Mucosa of stomach (tissue), 1 donor: ENCODE measurements at regions not wholly inside any gene's neighbourhood (a gene's known extent, or its start where the extent isn't known, plus 50 kb on each side); places are given as distances from the start of the nearest gene placed in this dataset.
"Not testable (repeated sequence)": the region's sequence is repeated elsewhere in the genome, so short reads cannot be mapped to it uniquely, and the experiment has no call there.

Experiments used
- H3K27me3 ChIP-seq: one replicate; pipeline ENCODE4 v1.7.0; 2013; ENCODE audit warnings: mild to moderate bottlenecking, low read length; ENCODE audit not compliant: control insufficient read depth, insufficient read depth
- H3K36me3 ChIP-seq: one replicate; pipeline ENCODE4 v1.7.0; 2013; ENCODE audit warnings: low read length; ENCODE audit not compliant: control insufficient read depth, insufficient read depth
- H3K4me1 ChIP-seq: one replicate; pipeline ENCODE4 v1.7.0; 2013; ENCODE audit warnings: mild to moderate bottlenecking, low read length; ENCODE audit not compliant: control insufficient read depth, insufficient read depth
- H3K4me3 ChIP-seq: one replicate; pipeline ENCODE4 v1.7.0; 2013; ENCODE audit warnings: low read length
- H3K9ac ChIP-seq: one replicate; pipeline ENCODE4 v1.7.0; 2013; ENCODE audit warnings: mild to moderate bottlenecking, low read length, moderate library complexity
- H3K9me3 ChIP-seq: one replicate; pipeline ENCODE4 v1.7.0; 2013; ENCODE audit warnings: mild to moderate bottlenecking, low read length, moderate library complexity; ENCODE audit not compliant: control insufficient read depth
- donor health status: Pancreatic carcinoma.

GRCh38 chrX:45623266-45623665 is 422.6 kb upstream of the DIPK2B start:
- H3K9ac ChIP-seq = no peak overlapping the region
- H3K36me3 ChIP-seq = no peaks in the 10 kb centered on the region
- H3K4me1 ChIP-seq = no peaks in the 10 kb centered on the region
- no peak overlapping the region for H3K4me3 ChIP-seq
- no peaks in the 10 kb centered on the region for H3K9me3 ChIP-seq
- H3K27me3 ChIP-seq = no peaks in the 10 kb centered on the region

GRCh38 chrX:45622538-45622937 is 421.9 kb upstream of the DIPK2B start:
- Histone ChIP-seq H3K4me1 (no peaks in the 10 kb centered on the region), H3K4me3 (no peak overlapping the region)

GRCh38 chrX:45622042-45622423 is 421.4 kb upstream of the DIPK2B start:
- Histone ChIP-seq H3K4me3 (no peak overlapping the region), H3K9me3 (no peaks in the 10 kb centered on the region), H3K36me3 (no peaks in the 10 kb centered on the region), H3K4me1 (no peaks in the 10 kb centered on the region), H3K27me3 (no peaks in the 10 kb centered on the region), H3K9ac (no peak overlapping the region)

More at GRCh38 chrX:45622538-45622937, 421.9 kb upstream of the DIPK2B start:
- Histone ChIP-seq H3K9me3 (no peaks in the 10 kb centered on the region), H3K27me3 (no peaks in the 10 kb centered on the region), H3K9ac (no peak overlapping the region), H3K36me3 (no peaks in the 10 kb centered on the region)

- no peaks in the 10 kb centered on the region for H3K4me1 ChIP-seq
- no peaks in the 10 kb centered on the region for H3K27me3 ChIP-seq
- H3K9me3 ChIP-seq = no peaks in the 10 kb centered on the region
- H3K9ac ChIP-seq = no peak overlapping the region
- no peak overlapping the region for H3K4me3 ChIP-seq
- no peaks in the 10 kb centered on the region for H3K36me3 ChIP-seq
These were observed 420.8 kb upstream of the DIPK2B start for GRCh38 chrX:45621376-45622041.

- no peaks in the 10 kb centered on the region for H3K36me3 ChIP-seq
These were observed 418.6 kb upstream of the DIPK2B start for GRCh38 chrX:45619290-45619689.

GRCh38 chrX:45615591-45615990 is 414.9 kb upstream of the DIPK2B start:
- H3K36me3 ChIP-seq, H3K4me3 ChIP-seq, H3K9me3 ChIP-seq, H3K9ac ChIP-seq, H3K27me3 ChIP-seq, H3K4me1 ChIP-seq: not testable (repeated sequence)

More at GRCh38 chrX:45619290-45619689, 418.6 kb upstream of the DIPK2B start:
- no peaks in the 10 kb centered on the region for H3K9me3 ChIP-seq
- no peak overlapping the region for H3K9ac ChIP-seq
- H3K4me3 ChIP-seq = no peak overlapping the region
- no peaks in the 10 kb centered on the region for H3K4me1 ChIP-seq
- H3K27me3 ChIP-seq = no peaks in the 10 kb centered on the region

- Histone ChIP-seq H3K9me3 (no peaks in the 10 kb centered on the region), H3K36me3 (no peaks in the 10 kb centered on the region), H3K4me1 (no peaks in the 10 kb centered on the region), H3K9ac (no peak overlapping the region), H3K27me3 (no peaks in the 10 kb centered on the region), H3K4me3 (no peak overlapping the region)
These were observed 414.2 kb upstream of the DIPK2B start for GRCh38 chrX:45614853-45615252.

- Histone ChIP-seq H3K4me1 (no peaks in the 10 kb centered on the region), H3K9ac (no peak overlapping the region), H3K36me3 (no peaks in the 10 kb centered on the region), H3K9me3 (no peaks in the 10 kb centered on the region), H3K27me3 (no peaks in the 10 kb centered on the region), H3K4me3 (no peak overlapping the region)
These were observed 401.5 kb upstream of the DIPK2B start for GRCh38 chrX:45602151-45602550.

GRCh38 chrX:45601052-45601451 is 400.4 kb upstream of the DIPK2B start:
- Histone ChIP-seq H3K27me3 (no peaks in the 10 kb centered on the region), H3K36me3 (no peaks in the 10 kb centered on the region), H3K9ac (no peak overlapping the region), H3K4me3 (no peak overlapping the region), H3K4me1 (no peaks in the 10 kb centered on the region), H3K9me3 (no peaks in the 10 kb centered on the region)

- Histone ChIP-seq H3K9me3 (no peaks in the 10 kb centered on the region), H3K4me3 (no peak overlapping the region), H3K36me3 (no peaks in the 10 kb centered on the region), H3K9ac (no peak overlapping the region), H3K4me1 (no peaks in the 10 kb centered on the region), H3K27me3 (no peaks in the 10 kb centered on the region)
These were observed 398.2 kb upstream of the DIPK2B start for GRCh38 chrX:45598861-45599260.

- no peak overlapping the region for H3K4me3 ChIP-seq
- H3K9me3 ChIP-seq = no peaks in the 10 kb centered on the region
- no peaks in the 10 kb centered on the region for H3K36me3 ChIP-seq
- no peak overlapping the region for H3K9ac ChIP-seq
- H3K4me1 ChIP-seq = no peaks in the 10 kb centered on the region
- H3K27me3 ChIP-seq = no peaks in the 10 kb centered on the region
These were observed 395.6 kb upstream of the DIPK2B start for GRCh38 chrX:45596188-45596808.

GRCh38 chrX:45592101-45592500 is 391.4 kb upstream of the DIPK2B start:
- no peaks in the 10 kb centered on the region for H3K27me3 ChIP-seq
- H3K36me3 ChIP-seq = no peaks in the 10 kb centered on the region
- H3K9ac ChIP-seq = no peak overlapping the region
- H3K4me3 ChIP-seq = no peak overlapping the region
- no peaks in the 10 kb centered on the region for H3K9me3 ChIP-seq
- H3K4me1 ChIP-seq = no peaks in the 10 kb centered on the region
